ENCODE measurements at regions not wholly inside any gene's neighbourhood (a gene's known extent, or its start where the extent isn't known, plus 50 kb on each side); places are given as distances from the start of the nearest gene placed in this dataset.
A peak's percentile ranks its signal among the peaks of the same experiment; 100 is the strongest.

DNA sequence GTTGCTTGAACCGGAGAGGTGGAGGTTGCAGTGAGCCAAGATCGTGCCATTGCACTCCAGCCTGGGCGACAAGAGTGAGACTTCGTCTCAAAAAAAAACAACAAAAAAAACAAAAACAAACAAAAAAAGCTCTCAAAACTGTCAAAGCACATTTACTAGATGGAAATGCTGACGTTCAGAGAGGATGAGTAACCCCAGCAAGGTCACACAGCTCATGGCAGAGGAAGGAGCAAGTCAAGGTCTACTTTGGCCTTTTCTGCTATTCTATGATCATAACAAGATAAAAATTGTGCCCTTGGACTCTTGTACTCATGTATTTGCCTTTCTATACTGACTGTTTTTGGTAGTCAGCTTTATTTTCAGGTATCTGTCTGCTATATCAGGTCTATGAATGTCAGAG is 109.5 kb downstream of the ARL6IP6 start:
- no peak for DNase-seq (ENCODE audit: low read depth)
- no peak overlapping the region for H3K4me3 ChIP-seq (ENCODE audit: low read depth, low read length)
- TF ChIP-seq CTCF (IDR thresholded peaks at IDR 0.05; ENCODE audit: insufficient read depth, low read depth, low read length) = no peak

GRCh38 chr2:152826581-152827279 is 108.3 kb downstream of the ARL6IP6 start:
- TF ChIP-seq CTCF (IDR thresholded peaks at IDR 0.05; ENCODE audit: insufficient read depth, low read depth, low read length) = no peak
- H3K4me3 ChIP-seq (ENCODE audit: low read depth, low read length) = no peak overlapping the region
- DNase-seq (ENCODE audit: low read depth) = peak; percentile 60

GRCh38 chr2:152825834-152826233 is 107.4 kb downstream of the ARL6IP6 start:
- H3K4me3 ChIP-seq (ENCODE audit: low read depth, low read length) = no peak overlapping the region
- no peak for TF ChIP-seq CTCF (IDR thresholded peaks at IDR 0.05; ENCODE audit: insufficient read depth, low read depth, low read length)
- DNase-seq (ENCODE audit: low read depth) = peak; percentile 80

DNA sequence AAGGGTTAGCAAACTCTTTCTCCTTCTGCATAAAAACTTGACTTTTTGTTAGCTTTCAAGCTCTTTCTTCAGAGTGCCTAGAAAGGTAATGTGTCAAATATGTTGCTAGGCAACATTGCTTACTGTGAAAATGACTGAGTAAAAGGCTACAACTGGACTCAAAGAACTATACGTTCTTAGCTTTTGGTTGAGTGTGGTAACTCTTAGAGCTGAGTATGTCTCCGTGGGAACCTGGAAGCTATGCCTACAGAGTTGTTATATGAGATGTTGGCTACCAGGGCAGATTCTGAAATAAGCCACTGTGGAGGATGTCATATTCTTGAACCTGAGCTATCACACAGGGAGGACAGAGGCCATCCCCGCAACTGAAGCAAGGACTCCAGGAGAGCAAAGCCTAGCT is 105.5 kb downstream of the ARL6IP6 start:
- DNase-seq (ENCODE audit: low read depth) = no peak
- H3K4me3 ChIP-seq (ENCODE audit: low read depth, low read length) = no peak overlapping the region
- no peak for TF ChIP-seq CTCF (IDR thresholded peaks at IDR 0.05; ENCODE audit: insufficient read depth, low read depth, low read length)

DNA sequence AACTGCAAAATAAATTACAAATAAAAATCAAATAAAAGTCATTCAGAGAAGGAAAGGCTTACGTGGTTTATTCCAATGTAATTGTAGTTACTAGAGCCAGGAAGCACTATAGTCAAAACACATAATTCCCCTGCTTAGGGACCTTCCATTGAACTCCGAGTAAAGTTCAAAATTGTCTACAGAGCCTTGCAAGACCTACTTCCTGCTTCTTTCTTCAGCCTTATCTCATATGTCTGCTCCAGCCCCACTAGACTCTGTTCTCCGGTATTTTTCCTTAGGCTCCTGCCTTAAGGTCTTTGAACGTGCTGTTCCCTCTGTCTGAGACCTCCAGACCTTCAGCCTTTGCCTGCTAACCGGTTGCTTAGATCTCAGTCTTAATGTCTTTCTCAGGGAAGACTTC is 104.3 kb downstream of the ARL6IP6 start:
- TF ChIP-seq CTCF (IDR thresholded peaks at IDR 0.05; ENCODE audit: insufficient read depth, low read depth, low read length) = no peak
- DNase-seq (ENCODE audit: low read depth) = peak; percentile 14
- H3K4me3 ChIP-seq (ENCODE audit: low read depth, low read length) = no peak overlapping the region

GRCh38 chr2:152820048-152820447 is 101.6 kb downstream of the ARL6IP6 start:
- DNase-seq (ENCODE audit: low read depth) = no peak
- H3K4me3 ChIP-seq (ENCODE audit: low read depth, low read length) = no peak overlapping the region
- no peak for TF ChIP-seq CTCF (IDR thresholded peaks at IDR 0.05; ENCODE audit: insufficient read depth, low read depth, low read length)

Measured in fibroblast of villous mesenchyme (primary cell).